GM19023 (cell line): ENCODE measurements at regions not wholly inside any gene's neighbourhood (a gene's known extent, or its start where the extent isn't known, plus 50 kb on each side); places are given as distances from the start of the nearest gene placed in this dataset.

ENCODE experiments used
- ATAC-seq: cut with Tn5 transposase; IDR thresholded peaks from one replicate; pipeline ENCODE4 v1.9.1; 2021; ENCODE audit warnings: mild to moderate bottlenecking, moderate library complexity; ENCODE audit not compliant: unreplicated experiment

DNA sequence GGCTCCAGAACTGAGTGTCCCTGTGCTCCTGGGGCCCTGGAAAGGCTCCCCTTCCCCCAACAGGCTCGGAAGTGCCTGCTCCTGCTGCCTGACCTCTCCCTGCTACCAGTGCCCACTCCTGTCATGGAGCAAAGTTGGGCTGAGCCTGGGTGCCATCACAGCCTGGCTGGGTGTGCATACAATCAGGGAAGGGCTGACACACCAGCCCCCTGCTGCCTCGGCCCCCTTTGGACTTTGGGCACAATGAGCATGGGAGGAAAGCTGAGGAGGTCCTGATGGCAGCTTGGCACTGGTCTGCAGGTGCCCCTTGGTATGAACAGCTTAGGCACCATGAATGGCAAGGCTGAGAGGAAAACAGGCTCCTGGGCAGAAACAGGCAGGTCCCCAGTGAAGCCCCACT, 405.0 kb downstream of the PID1 start:
- no peak for ATAC-seq

DNA sequence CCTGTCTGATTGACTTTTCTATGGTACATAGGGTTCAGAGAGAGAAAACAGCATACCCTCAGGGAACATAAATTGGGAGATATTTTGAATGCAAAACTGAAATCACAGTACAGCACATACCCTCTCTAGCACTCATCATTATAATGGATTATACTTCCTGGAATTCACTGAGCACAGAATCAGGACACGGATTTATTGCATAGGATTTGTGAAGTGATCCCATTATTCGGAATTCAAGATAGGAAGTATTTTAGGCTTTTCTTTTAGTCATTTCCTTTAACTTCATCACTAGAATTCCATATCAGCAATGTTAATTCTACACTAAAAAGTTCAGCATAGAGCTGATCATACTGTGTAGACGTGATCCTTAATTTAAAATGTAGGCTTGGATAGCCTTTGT, 407.0 kb downstream of the PID1 start:
- no peak for ATAC-seq

DNA sequence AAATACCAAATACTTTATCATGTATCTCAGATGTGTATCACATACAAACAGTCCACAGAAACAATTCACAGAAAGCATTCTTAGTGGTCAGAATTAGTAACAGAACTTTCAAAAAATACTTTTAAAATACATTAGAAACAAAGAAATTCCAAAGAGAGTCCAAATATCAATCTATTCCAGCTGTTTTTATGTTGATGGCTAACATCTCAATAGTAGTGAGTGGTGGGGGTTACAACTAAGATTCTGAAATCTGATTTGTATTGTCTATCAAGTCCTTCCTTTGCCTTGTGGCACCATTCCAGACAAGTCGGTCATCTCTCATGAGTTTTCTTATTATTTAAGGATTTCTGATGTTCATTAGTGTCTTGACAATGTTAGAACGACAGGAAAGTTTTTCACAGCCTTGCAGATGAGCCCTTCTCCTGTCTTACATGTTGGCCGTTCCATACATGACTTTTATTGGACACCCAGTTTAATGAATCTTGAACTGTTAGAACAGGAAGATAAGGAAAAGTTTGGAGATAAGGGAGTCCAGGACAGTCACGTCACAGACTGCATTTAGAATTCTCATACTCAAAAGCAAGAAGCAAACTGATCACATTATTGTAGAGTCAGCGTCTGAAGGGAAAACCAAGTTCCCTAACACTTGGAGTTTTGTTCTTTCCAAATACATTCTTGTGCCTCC, 410.3 kb downstream of the PID1 start:
- ATAC-seq, result no peak

DNA sequence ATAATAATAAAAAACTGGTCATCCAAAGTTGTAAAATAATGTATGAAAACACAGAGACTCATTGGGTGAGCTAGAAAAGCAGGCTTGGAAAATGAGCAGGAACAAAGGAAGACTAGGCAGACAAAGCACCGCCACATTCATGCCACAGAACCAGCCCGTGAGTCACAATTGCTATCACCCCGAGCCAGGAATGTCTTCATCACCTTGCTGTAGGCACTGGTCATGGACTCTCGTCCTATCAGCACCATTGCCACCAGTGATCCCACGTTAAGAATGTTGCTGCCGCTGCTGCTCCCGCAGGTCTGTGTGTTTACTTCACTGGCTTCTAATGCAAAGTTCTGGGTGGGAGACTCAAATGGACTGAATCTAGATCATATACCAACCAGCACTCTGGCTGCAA, 417.9 kb downstream of the PID1 start:
- no peak for ATAC-seq

DNA sequence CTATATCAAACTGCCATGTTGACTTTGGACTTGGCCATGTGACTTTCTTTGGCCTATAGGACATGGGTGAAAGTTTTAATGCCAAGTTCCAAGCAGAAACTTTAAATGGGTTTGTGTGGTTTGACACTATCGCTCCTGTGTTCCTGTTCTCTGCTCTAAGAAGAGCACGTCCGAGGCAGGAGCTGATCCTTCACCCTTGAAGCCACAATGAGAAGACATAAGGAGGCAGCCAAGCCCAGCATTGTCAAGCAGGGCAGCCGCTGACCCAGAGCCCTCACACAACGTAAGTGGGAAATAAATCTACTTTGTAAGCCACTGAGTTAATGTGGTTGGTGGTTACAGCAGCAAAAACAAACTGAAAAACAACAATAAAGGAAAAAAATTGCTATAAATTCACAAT, 422.4 kb downstream of the PID1 start:
- no peak for ATAC-seq

DNA sequence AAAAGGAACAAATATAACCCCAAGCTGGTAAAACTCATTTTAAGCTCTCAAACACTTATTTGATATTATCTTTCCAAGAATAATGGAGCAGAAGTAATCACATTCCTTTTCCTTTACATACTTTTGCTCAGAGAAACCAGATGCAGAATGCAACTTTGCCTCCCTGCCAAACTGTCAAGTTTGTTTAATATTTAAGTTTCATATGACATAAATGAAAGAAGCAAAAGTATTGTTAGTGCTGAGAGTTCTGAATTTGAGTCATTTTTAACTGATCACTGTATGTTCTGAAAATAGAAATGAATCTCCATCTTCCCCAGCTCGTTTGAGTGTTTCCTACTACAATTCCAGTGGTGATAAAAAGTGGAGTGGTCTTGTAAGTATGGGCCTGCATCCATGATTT, 423.4 kb downstream of the PID1 start:
- no peak for ATAC-seq

DNA sequence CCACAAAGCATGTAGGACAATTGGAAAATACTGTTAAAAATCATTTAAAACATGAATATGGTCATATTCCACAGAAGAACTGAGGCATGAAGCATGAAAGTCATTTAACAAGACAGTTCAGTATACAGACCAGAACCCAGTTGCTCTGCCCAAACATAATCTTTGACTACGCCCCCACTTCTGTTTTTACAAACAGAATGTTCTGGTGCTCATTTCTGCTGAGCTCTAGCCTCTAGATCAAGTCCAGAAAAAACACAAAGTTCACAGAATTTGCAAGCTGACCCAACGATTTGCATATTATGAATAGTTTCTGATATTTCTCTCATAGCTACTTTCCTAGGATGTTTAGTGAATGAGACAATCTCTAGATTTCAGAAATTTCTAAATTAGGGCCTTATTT, 424.9 kb downstream of the PID1 start:
- no peak for ATAC-seq

DNA sequence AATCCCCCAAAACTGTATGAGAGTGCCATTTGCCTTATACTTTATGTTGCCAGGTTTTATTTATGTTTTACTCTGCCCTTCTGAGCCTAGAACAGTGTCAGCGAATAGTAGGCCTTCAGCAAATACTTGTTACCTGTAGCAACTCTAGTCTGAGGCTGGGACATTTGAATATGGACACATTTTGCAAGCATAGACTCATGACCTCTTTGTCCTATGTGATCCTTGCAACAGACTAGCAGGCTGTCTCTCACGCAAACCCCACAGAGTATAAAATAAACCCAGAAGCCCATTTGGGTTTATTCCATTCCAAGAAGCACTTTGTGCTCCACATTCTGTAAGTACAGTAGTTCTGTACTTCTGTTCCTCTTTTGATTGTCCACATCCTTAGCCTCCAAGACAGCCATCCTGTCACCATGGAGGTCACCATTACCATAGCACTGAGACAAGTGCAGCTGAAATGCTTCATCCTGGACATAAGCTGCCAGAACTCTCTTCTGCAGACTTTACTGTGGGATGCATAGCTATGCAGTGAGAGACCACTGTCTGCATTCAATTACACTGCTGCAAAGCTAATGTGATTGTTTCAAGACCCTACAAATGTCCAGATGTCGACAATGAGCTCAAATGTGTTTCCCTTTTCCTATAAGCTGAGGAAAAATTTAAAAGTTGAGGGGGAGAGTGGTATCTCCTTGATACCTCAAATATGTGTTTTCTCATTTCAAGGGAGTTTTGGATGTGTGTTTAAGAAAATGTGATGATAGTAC, 425.7 kb downstream of the PID1 start:
- ATAC-seq, result no peak

DNA sequence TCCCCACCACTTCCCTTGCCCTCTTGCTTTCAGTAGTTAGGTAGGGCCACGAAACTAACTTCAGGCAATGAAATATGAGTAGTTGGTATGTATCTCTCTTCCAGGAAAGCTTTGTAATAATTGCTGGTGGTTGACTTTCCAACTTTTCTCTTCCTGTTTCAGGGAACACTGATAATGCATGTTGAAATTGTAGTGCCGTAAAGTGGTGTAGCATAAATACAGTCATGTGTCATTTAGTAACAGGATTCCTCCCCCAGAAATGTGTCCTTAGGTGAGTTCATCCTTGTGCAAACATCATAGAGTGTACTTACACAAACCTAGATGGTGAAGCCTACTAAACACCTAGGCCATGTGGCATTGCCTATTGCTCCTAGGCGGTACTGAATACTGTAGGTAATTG, 429.2 kb downstream of the PID1 start:
- ATAC-seq, result no peak

DNA sequence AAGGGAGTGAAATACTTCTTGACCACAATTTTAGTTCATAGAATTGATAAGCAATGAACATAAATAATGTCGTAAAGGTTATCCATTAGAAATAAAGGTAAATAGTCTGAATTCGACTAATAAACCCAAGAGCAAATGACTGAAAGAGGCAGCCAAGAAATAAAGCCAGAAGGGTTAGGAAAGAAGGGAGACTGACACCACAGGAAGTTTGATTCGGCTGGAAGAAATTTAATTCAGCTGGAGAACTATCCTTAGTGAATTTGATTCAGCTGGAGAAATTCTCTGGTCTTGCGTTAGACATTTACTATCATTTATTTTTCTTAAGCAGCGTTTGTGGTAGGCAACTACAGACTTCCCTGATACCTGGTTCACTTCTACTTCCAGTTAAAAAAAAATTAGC, 429.6 kb downstream of the PID1 start:
- ATAC-seq, result no peak

DNA sequence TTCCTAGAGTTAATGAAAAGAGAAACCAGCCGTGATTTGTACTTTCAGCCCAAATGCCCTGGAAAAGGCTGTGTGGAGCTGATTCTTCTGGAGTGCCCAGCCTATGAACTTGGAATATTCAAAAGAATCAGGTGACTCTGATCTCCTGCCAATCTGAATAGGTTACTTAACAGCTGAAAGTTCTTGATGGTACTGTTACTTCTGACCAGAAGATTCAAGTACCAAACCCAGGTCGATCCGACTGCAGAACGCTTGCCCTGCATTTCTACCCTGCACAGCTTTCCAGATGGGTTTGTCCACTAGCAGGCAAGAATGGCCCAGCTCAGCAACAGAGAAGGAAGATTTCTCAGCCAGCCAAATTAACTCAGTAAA, 430.4 kb downstream of the PID1 start:
- ATAC-seq, result no peak

DNA sequence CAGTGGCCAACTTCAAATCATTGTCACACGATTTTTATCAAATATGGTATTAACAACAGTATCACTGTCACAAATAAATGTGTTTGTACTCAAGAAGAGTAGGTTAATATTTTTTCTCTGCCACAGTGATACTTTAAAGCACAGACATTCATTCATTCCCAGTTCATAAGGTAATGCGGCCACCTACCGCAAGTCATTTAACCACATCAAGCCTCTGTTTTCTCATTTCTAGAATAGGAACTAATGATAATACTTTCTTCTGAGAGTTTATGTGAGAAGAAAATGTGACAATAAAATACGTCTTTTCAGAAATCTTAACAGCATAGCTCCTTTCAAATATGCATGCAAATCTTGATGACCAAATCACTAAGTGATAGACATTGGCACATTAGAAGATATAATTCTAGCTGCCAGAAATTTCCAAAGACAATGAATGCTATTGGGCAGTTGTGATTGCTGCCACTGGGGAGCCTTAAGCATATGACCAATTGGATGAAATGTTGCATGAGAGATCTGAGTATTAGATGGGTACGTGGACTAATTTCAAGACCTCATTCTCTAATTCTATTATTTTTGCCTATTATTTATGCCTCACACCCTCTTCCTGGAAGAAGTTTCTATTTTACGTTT, 430.9 kb downstream of the PID1 start:
- ATAC-seq, result no peak

DNA sequence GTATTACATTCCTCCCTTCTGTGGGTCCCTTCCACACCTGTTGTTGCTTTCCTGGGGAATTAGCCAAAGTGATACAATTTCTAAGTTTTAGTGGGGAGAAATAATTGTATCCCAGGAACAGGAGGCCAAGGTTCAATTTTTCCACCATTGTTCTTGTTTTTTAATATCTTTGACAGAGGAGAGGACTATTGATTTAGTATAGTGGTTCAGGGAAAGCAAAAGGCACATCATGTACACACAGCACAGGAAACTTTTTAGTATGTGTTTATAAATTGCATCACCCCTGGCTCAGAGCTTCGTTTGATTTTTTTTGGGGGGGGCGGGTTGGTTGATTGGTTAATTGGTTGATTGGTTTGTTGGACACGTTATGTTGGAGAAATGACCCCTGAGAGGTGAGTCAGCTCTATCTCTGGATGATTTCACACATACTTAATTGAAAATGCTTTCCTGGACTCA, 431.6 kb downstream of the PID1 start:
- ATAC-seq, result no peak

DNA sequence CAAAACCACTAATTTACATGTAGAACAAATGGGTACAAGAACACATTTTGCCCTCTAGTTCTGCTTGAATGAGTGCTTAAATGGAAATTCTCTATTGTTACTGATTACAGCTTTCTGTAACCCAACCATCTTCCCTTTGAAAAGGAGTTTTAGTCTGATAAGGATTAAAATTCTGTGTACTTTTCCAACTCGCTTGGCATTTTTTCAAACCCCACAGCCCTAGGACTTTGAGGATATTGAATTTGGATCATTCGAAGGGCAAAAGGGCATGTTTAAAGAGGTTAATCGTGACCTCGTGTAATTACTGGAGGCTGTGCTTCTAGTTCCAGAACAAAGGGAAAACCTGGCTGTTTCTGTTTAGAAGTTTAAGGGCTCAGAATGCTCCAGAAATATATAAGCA, 432.3 kb downstream of the PID1 start:
- ATAC-seq, result no peak

DNA sequence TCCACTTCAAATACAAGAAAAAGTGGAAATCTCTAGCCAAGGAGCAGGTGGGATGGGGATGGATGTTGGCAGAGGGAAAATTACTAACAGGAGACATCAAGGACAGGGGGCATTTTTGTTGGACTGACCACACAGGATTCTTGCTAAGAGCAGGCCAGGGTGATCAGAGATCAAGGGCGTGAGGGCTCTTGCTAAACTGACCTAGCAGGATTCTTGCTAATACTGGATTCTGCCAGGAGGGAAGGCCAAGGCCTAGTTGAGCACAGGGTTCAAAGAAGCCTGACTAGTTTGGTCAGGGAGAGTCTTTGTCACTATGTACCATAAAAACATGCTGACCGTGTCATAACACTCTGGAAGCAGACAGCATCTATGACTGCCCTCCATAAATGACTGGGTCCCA, 442.7 kb downstream of the PID1 start:
- ATAC-seq, result no peak

DNA sequence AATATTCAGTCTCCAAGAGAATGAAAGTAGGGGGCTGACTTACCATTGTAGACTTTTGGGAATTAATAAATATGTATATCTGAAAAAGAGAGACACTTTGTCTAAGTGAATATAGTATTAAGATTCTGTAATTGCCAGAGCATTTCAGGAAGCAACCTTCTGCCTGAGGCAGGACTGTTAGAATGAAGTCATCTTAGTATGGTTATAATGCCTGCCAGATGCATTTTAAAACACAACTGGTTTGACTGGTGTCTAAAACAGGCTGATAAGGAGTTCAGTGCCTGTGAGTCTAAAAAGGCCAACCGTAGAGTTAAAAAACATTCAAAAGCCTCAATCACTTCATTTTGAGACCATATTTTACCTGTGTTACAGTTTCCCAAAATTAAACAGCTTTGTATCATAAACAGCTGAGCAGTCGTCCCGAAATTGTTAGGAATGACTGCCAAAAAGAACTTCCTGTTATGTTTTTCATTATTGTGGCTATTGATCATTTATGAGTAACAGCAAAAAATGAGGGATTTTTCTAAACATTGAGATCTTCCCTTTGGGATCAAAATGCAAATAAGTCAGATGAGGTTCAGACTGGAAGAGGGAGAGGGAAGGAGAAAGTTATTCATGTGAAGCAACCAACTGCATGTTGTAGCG, 443.9 kb downstream of the PID1 start:
- no peak for ATAC-seq

DNA sequence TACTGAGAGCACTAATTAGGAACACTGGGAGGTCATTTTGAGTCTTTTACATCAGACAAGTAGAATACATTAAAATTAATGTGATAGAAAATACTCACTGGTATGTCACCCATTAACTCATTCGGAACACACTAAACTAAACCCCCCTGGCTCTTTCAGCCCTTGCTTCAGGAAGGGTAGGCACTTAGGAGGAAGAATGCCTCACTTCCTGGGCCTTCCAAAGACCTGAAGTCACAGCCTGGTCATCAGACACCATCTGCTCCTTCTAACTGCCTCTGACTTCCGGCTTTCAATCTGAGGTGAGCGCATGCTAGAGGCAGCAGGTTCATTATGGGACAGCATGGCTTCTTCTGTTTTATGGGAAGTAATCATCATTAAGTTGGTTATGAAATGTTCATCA, 451.4 kb downstream of the PID1 start:
- no peak for ATAC-seq

DNA sequence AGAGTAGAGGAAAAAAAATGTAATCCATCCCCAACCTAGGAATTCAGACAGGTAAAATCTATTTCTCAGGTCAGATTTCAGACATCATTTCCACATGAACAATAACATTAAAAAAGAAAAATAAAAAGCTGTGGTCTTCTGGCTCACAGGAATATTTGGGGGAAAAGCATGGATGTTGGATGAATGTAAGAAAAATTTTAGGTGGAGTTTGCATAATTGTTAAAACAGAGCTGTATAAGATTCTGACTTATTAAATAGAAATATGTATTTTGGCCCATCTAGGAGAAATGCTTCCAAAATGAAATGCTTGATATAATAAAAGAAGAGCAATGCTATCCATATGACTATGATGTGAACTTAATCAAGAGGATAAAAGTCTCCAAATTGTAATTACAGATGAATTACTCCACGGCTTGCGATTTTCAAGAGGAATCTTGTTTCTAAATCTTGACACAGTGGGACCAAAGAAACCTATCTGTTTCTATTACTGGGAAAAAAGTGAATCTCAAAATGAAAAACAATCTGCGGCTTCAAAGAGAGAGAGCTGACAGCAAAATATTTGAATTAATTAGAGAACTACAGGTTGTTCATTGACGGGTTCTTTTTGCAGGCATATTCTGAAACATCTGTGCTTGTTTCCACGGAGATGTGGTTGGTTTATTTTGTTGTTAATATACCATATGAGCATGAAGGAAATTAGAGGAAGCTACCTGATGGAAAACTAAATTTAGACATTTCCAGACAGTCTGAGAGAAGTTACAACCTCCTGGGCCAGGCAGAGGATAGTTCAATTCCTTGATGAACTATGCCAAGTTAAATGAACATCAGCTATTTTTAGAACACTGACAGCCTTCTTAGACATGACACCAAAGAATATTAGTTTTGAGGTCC, 468.7 kb downstream of the PID1 start:
- ATAC-seq, result no peak

DNA sequence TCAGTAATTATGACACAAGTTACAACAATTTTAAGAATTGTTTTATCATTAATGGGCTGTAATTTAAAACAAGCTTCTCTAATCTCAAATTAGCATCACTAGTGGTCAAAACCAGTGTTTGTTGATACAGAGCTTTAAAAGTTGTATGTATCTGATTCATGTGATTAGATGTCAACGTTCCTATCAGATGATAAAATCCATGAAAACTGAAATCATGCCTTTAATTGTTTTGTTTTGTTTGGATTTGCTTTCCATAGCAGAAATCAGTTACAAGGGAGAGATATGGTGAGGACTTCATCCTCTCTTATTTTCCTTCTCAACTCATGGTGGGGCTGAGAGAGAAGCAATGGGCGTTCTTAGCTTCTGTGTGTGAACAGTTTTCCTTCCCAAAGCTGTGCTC, 469.6 kb downstream of the PID1 start:
- no peak for ATAC-seq

DNA sequence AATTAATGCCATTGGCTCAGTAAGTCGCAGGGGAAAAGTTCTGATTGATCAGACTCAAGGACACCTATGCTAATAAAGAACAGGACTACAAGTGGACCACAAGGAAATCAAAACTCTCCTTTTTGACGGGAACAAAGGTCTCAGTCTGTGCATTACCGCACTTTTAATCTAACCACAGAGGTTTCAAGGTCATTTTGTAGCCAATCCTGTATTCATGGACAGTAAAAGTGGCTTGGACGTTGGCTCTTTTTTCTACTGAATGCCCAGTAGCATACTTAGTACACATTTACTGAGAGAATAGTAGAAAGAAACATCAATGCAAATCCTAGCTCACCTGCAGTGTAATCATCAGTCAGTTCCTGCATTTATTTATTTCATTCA, 471.9 kb downstream of the PID1 start:
- ATAC-seq, result no peak
